Kasumi-1 (cell line): ENCODE measurements at regions not wholly inside any gene's neighbourhood (a gene's known extent, or its start where the extent isn't known, plus 50 kb on each side); places are given as distances from the start of the nearest gene placed in this dataset.

Experiments used
- DNase-seq, 2 experiments: peaks; one replicate each; lab custom pipeline; 2025; lab: John Stamatoyannopoulos, UW

DNA sequence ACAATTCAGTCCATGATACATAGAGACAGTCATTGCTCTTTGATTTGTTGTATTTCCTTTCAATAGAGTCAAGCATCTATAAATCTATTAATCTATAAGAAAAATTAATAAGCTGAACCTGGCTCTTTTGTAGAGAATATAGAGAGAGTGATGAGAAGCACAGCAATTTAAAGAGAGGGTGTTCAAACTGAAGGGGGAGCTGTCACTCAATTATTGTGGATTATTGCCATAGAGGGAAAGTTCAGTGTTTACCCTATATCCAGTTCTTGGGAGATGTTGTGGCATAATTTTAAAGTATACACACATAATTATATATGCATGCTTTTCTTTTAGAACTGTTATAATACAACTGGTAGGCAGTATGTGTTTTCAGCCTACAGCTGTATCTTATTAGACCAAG lies 1469.0 kb upstream of the PABPC4L start:
- DNase-seq, result no peak
